GM19324 (cell line): ENCODE measurements at regions not wholly inside any gene's neighbourhood (a gene's known extent, or its start where the extent isn't known, plus 50 kb on each side); places are given as distances from the start of the nearest gene placed in this dataset.
"Not testable (repeated sequence)": the region's sequence is repeated elsewhere in the genome, so short reads cannot be mapped to it uniquely, and the experiment has no call there.

ENCODE experiments used
- ATAC-seq: cut with Tn5 transposase; IDR thresholded peaks from one replicate; pipeline ENCODE4 v1.9.1; 2021; ENCODE audit warnings: mild to moderate bottlenecking, moderate library complexity; ENCODE audit not compliant: unreplicated experiment, low FRiP score

- ATAC-seq, result no peak
Measured at GRCh38 chrX:11836284-11836683, 78.2 kb downstream of the MSL3 start.

- no peak for ATAC-seq
Measured at GRCh38 chrX:11837437-11837836, 79.4 kb downstream of the MSL3 start.

GRCh38 chrX:11864171-11864570 lies 106.1 kb downstream of the MSL3 start:
- no peak for ATAC-seq

DNA sequence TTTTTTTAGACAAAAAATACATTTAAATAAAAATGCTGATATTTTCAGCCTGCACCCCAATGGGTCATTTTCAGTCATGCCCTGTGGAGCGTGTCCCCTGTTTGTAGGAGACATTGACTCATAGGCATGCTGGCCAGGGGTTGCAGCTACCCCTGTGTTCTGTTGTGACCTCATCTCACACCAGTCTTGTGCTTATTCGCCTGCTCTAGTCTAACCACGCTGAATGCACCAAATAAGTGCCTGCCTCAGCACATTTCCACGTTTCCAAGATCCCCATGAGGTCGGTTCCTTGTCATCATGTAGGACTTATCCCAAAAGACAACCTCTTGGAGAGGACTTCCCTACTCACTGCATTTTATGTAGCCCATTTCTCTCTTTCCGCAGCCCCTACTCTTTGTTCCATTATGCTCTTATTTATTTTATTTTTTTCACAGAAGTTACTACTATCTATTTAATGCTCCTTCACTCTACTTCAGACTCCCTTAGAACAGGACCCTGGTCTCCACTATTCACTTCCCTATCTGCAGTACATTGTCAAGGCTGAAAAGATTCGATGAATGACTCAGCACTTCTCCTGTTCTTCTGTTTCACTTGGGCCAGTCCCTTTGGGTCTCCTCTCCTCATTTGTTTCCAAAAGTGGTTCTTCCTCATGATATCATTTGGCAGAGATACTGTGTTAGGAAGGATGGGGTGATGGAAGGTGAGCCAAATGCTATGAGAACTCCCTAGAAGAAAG lies 109.7 kb downstream of the MSL3 start:
- ATAC-seq, result no peak

GRCh38 chrX:11870789-11871188 lies 112.8 kb downstream of the MSL3 start:
- ATAC-seq, result no peak

- ATAC-seq, result no peak
Measured at GRCh38 chrX:11881485-11882170, 123.6 kb downstream of the MSL3 start.

GRCh38 chrX:11886745-11887144 lies 128.7 kb downstream of the MSL3 start:
- ATAC-seq, result no peak

- ATAC-seq, result no peak
Measured at GRCh38 chrX:11887175-11887574, 129.1 kb downstream of the MSL3 start.

GRCh38 chrX:11888421-11888820 lies 130.4 kb downstream of the MSL3 start:
- no peak for ATAC-seq

DNA sequence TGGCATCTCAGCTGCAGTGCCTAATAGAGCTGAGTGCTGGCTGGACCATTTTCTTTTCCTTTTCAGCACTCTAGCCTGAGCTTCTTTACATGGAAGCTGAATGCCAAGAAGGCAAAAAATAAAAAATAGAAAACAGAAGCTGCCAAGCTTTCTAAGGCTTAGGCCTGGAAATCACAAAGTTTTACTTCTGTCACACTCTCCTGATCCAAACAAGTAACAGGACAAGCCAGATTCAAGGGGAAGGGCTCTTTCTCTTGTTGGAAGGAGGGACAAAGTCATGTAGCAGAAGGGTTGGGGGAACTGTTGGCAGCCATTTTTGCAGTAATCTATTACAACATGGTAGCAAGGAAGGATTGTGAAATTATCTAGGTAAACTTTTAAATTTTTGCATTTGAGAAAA lies 131.8 kb downstream of the MSL3 start:
- no peak for ATAC-seq

DNA sequence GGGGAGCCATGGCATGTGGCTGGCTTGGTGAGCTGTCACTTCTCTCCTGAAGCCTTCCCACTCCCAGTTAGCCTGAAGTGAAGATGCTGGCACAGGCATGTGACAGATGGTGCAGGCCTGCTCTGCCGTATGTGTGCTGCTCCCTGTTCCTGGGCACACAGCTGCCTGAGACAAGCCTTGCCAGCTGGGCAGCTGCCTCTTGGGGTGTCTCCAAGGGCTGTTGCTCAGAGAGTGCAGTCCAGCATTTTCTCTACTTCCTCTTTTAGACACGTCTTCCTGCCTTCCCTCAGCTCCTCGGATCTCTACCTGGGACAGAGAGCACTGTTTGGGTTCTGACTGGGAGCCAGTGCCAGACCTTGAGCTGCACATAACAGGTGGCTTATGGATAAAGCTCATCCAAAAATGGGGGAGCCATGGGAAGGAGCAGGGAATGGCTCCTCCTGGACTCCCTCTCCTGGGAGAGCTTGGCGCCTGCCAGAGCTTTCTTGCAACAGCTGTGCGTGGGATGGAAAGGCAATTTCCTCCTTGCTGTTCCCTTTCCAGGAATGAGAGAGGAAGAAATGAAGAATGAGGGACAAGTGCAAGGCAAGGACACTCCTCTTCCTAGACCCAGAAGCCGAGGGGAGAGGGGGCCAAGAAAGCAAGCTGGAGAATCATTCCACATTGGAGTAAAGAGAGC lies 132.9 kb downstream of the MSL3 start:
- no peak for ATAC-seq

GRCh38 chrX:11893933-11894710 lies 136.1 kb downstream of the MSL3 start:
- no peak for ATAC-seq

DNA sequence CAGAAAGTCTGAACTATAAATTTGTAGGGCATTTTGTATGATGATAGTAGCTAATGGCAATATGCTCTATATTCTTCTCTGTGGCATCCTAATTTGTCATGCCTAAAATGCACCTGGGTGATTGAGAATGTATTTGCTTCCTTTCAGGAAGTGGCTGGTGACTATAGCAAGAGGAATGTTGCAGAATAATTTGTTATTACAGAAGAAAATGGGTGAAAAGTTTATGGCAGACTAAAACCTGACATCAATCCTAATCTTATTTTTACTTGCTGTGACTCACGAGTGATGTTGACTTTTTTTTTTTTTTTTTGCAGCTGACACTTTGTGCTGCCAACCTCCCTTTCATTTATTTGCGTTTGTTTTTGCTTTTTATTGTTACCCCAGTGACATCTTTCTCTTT lies 141.1 kb downstream of the MSL3 start:
- no peak for ATAC-seq

GRCh38 chrX:11905933-11906332 lies 147.9 kb downstream of the MSL3 start:
- ATAC-seq, result not testable (repeated sequence)

DNA sequence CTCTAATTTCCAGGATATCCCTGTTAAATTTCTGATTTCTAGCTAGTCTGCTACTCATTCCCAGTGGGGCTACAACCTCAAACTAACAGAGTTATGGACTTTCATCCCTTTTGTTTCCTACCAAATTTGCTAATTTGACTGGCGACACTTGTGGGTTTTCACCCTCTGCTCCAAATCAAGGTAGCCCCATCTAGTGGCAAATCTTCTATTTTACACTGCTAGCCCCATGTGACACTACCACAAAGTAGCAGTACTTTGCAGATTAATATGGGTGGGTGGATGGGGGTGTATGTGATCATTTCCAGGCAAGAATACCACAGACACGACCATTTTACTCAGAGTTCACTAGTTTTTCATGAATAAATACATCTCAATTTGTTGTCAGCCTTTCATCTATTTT lies 150.3 kb downstream of the MSL3 start:
- peak; percentile 85 for ATAC-seq

- ATAC-seq, result no peak
Measured at GRCh38 chrX:11913001-11913400, 155.0 kb downstream of the MSL3 start.

DNA sequence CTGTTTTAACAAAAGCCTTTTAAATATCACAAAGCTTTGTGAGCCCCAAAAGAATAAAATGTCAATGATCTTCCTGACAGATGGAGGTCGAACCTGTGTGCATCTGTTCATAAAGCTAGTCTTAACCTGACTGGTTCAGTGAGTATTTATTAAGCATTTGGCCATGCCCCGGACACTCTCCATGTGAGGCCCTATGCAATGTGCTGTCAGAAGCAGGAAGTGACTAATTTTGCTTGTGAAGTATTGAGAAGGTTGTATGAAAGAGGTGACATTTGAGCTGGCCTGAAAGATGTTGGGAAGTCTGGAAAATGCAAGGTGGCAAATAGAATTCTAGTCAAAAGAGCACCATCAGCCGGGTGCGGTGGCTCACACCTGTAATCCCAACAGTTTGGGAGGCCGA lies 171.4 kb downstream of the MSL3 start:
- no peak for ATAC-seq

DNA sequence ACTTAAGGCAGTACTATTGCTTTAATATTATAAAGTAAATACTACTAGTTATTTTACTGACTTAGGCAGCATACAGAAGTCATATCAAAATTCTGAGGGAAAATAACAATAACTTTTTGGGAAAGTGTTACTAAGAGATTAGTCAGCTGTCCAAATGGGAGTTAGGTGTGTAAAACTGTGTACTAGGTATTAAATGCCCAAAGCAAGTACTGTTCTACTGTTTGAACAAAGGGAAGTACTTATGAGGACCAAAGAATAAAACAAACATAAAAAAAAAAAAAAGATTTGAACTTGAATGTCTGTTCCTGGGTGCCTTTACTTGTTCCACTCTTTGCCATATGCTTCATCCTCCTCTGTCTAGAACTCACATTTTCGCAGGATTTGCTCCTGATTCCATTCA lies 174.4 kb downstream of the MSL3 start:
- no peak for ATAC-seq

DNA sequence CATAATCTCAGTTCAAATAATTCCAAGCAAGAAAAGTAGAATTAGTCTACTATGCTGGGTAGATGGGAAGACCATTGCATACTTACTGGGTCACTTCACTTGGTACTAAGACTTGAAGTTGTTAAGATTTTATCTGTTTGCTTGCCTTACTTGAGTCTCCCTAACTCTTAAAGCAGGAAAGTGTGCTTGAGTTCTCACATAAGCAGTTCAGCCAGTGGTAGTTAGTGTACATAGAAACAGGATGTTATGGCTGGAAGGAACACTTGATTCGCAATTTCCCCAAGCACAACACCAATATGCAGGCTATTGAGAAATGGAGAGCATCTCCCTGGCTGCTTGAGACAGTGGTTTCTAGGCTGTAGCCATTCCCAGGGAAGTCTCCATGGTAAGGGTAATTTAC lies 176.1 kb downstream of the MSL3 start:
- ATAC-seq, result no peak

GRCh38 chrX:11941571-11941970 lies 183.5 kb downstream of the MSL3 start:
- ATAC-seq, result no peak

DNA sequence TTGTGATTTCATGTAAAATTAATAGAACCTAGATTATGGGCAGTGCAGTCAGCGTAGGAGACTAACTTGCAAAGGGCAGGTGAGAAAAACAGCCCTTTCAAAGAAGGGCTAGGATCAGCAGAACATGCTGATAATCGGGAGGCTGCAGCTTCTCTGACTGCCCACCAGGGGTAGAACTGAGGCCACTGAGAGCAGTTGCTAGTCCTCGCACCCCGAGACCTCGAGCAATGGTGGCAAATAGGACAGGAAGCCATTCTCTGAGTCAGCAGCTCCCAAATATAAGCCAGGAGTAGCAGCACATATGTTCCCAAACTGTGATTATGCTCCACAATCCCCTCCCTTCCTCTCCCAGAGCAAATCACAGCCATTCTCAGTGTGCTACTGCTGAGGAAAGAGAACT lies 186.5 kb downstream of the MSL3 start:
- no peak for ATAC-seq
